Erythroblast (primary cell): ENCODE measurements at regions not wholly inside any gene's neighbourhood (a gene's known extent, or its start where the extent isn't known, plus 50 kb on each side); places are given as distances from the start of the nearest gene placed in this dataset.

Experiments
- GATA1 ChIP-seq: IDR thresholded peaks from 2 replicates; pipeline ENCODE4 v1.6.1; 2011; ENCODE audit warnings: low read depth, mild to moderate bottlenecking, control low read depth, low read length, moderate library complexity
- POLR2A ChIP-seq: IDR thresholded peaks from 2 replicates; pipeline ENCODE4 v1.6.1; 2011; ENCODE audit warnings: mild to moderate bottlenecking, low read length

GRCh38 chr2:139386401-139386800 lies 606.2 kb upstream of the NXPH2 start:
- TF ChIP-seq POLR2A (no peak), GATA1 (no peak)
